Uterus (tissue), 2 donors: ENCODE measurements at regions not wholly inside any gene's neighbourhood (a gene's known extent, or its start where the extent isn't known, plus 50 kb on each side); places are given as distances from the start of the nearest gene placed in this dataset.

Experiments used
- POLR2A ChIP-seq, 2 donors: fragments of 450-650 bp; IDR thresholded peaks; one replicate each; pipeline ENCODE4 v1.6.1; 2016; ENCODE audit warnings: antibody characterized with exemption in 2 of 2, mild to moderate bottlenecking in 1 of 2, moderate library complexity in 1 of 2
- TF ChIP-seq, protein P1 (sequence below), 4 experiments: fragments of 200-600 bp in 2 of 4; fragments of 450-650 bp in 2 of 4; sonication (generic) in 2 of 4; IDR thresholded peaks; one replicate each; pipeline ENCODE4 v1.5.1; 2016 to 2019; ENCODE audit warnings: antibody characterized with exemption in 4 of 4, mild to moderate bottlenecking in 2 of 4, moderate library complexity in 1 of 4

DNA sequence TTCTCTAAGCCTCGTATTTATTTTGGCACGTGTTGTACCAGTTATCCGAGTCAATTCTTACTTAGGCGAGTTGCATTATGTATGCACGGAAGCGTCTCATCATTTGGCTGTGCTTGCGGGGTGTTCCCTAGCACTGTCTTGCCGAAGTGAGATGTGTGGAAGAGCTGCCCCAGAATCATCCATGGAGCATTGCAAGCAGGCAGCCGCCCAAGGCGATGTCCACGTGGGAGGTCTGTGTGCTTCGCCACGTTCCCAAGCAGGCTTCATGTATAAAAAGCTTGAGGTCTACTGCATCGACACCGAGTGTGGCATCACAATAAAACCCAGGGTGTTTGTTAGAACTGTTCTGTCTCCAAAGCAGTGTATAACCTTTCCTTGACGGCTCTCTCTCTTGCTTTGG lies 849.9 kb downstream of the DCDC2C start:
- TF ChIP-seq, protein P1, sequence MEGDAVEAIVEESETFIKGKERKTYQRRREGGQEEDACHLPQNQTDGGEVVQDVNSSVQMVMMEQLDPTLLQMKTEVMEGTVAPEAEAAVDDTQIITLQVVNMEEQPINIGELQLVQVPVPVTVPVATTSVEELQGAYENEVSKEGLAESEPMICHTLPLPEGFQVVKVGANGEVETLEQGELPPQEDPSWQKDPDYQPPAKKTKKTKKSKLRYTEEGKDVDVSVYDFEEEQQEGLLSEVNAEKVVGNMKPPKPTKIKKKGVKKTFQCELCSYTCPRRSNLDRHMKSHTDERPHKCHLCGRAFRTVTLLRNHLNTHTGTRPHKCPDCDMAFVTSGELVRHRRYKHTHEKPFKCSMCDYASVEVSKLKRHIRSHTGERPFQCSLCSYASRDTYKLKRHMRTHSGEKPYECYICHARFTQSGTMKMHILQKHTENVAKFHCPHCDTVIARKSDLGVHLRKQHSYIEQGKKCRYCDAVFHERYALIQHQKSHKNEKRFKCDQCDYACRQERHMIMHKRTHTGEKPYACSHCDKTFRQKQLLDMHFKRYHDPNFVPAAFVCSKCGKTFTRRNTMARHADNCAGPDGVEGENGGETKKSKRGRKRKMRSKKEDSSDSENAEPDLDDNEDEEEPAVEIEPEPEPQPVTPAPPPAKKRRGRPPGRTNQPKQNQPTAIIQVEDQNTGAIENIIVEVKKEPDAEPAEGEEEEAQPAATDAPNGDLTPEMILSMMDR (IDR thresholded peaks at IDR 0.05) = no peak
- TF ChIP-seq POLR2A (IDR thresholded peaks at IDR 0.05) = no peak
